ENCODE measurements at regions not wholly inside any gene's neighbourhood (a gene's known extent, or its start where the extent isn't known, plus 50 kb on each side); places are given as distances from the start of the nearest gene placed in this dataset.
A peak's percentile ranks its signal among the peaks of the same experiment; 100 is the strongest.

GRCh38 chr6:165831812-165832510, 168.9 kb upstream of the PDE10A start:
- H3K27ac ChIP-seq (ENCODE audit: low read depth), result no peak overlapping the region
- Mint-ChIP-seq H3K9me3 (no peaks in the 10 kb centered on the region; the same call in 2 of the 3 replicates), H3K27ac (no peak overlapping the region; the same call in 1 of the 2 replicates), H3K4me1 (peaks cover 4% of the 10 kb centered on the region), H3K27me3 (ENCODE audit: insufficient read depth, low read depth, poor library complexity) (peaks cover 7% of the 10 kb centered on the region), H3K36me3 (ENCODE audit: low read depth) (no peaks in the 10 kb centered on the region), H3K4me3 (no peak overlapping the region)
- H2AFZ ChIP-seq, result peak overlapping the region; percentile 80; the same call in 1 of the 2 replicates
- DNase-seq (ENCODE audit: low spot score) (no peak), ATAC-seq (no peak)
- H3K27me3 ChIP-seq (ENCODE audit: insufficient read depth), result no peaks in the 10 kb centered on the region
- H3K9me2 ChIP-seq (ENCODE audit: insufficient read depth), result no peaks in the 10 kb centered on the region
- H3K79me2 ChIP-seq (replicated peaks; ENCODE audit: insufficient read depth), result no peaks in the 10 kb centered on the region
- no peak for TF ChIP-seq EZH2 (IDR thresholded peaks at IDR 0.05; ENCODE audit: low read depth, unreplicated experiment)
- TF ChIP-seq POLR2AphosphoS5 (IDR thresholded peaks at IDR 0.05; ENCODE audit: low read depth), result no peak
- no peak for TF ChIP-seq EZH2phosphoT487 (IDR thresholded peaks at IDR 0.05; ENCODE audit: unreplicated experiment)
- TF ChIP-seq JUNB (IDR thresholded peaks at IDR 0.05; ENCODE audit: unreplicated experiment), result no peak
- no peak for TF ChIP-seq ZNF114 (CRISPR knock-in tag; IDR thresholded peaks at IDR 0.05)
- no peak for TF ChIP-seq REST (IDR thresholded peaks at IDR 0.05; ENCODE audit: unreplicated experiment)
- TF ChIP-seq NANOG (IDR thresholded peaks at IDR 0.05; ENCODE audit: borderline replicate concordance), result no peak
- TF ChIP-seq STAT1 (IDR thresholded peaks at IDR 0.05; ENCODE audit: unreplicated experiment), result no peak
- TF ChIP-seq CTCF (conservative IDR thresholded peaks at IDR 0.05; ENCODE audit: low read depth in 2 of 2), result no peak
- TF ChIP-seq ETS1 (IDR thresholded peaks at IDR 0.05), result no peak
- TF ChIP-seq CREB1 (CRISPR knock-in tag; IDR thresholded peaks at IDR 0.05; ENCODE audit: low read depth), result no peak
- no peak for TF ChIP-seq ZNF462 (CRISPR knock-in tag; IDR thresholded peaks at IDR 0.05)
- TF ChIP-seq ZNF331 (CRISPR knock-in tag; IDR thresholded peaks at IDR 0.05; ENCODE audit: low read depth), result no peak
- no peaks in the 10 kb centered on the region for H3K36me3 ChIP-seq (ENCODE audit: insufficient read depth)
- no peak overlapping the region for H3K4me3 ChIP-seq
- H3K4me2 ChIP-seq, result no peak overlapping the region
- H4K20me1 ChIP-seq (replicated peaks; ENCODE audit: insufficient read depth), result no peaks in the 10 kb centered on the region
- no peaks in the 10 kb centered on the region for H3K4me1 ChIP-seq (ENCODE audit: insufficient read depth)
- no peaks in the 10 kb centered on the region for H3F3A ChIP-seq (replicated peaks; ENCODE audit: low read depth)

All from GM23338 (cell line).